ENCODE measurements at regions not wholly inside any gene's neighbourhood (a gene's known extent, or its start where the extent isn't known, plus 50 kb on each side); places are given as distances from the start of the nearest gene placed in this dataset.

- no peak overlapping the region for H2AFZ ChIP-seq (ENCODE audit: low read length)
- no peak for DNase-seq
- no peaks in the 10 kb centered on the region for H3F3A ChIP-seq (ENCODE audit: insufficient read depth, low read length)
- no peaks in the 10 kb centered on the region for H3K9me2 ChIP-seq (replicated peaks; ENCODE audit: insufficient read depth, low read length)
- no peak overlapping the region for H3K4me3 ChIP-seq (ENCODE audit: low read length)
- H3K27ac ChIP-seq (ENCODE audit: low read length) = no peak overlapping the region
- no peaks in the 10 kb centered on the region; the same call in 1 of the 2 replicates for H3K9me3 ChIP-seq (replicated peaks; ENCODE audit: insufficient read depth, low read length)
- no peaks in the 10 kb centered on the region for H3K79me2 ChIP-seq (ENCODE audit: low read length)
- no peaks in the 10 kb centered on the region for H3K4me1 ChIP-seq (ENCODE audit: low read length)
- H3K36me3 ChIP-seq (replicated peaks; ENCODE audit: insufficient read depth, low read length) = no peaks in the 10 kb centered on the region
- no peak overlapping the region for H3K9ac ChIP-seq (ENCODE audit: low read length)
- no peak for TF ChIP-seq EZH2 (optimal IDR thresholded peaks at IDR 0.05; ENCODE audit: low read depth, low read length)
- TF ChIP-seq CTCF (IDR thresholded peaks at IDR 0.05; ENCODE audit: low read length) = no peak
- TF ChIP-seq EZH2phosphoT487 (IDR thresholded peaks at IDR 0.05; ENCODE audit: low read length) = no peak
- no peaks in the 10 kb centered on the region for H4K20me1 ChIP-seq (ENCODE audit: insufficient read depth, low read length)
- no peak overlapping the region for H3K4me2 ChIP-seq (ENCODE audit: low read depth, low read length)
- no peaks in the 10 kb centered on the region for H3K27me3 ChIP-seq (replicated peaks; ENCODE audit: insufficient read depth, low read length)
Measured at GRCh38 chr20:11060423-11061185, 386.8 kb upstream of the JAG1 start.

GRCh38 chr20:11063444-11063843 is 389.6 kb upstream of the JAG1 start:
- no peaks in the 10 kb centered on the region for H3K27me3 ChIP-seq (replicated peaks; ENCODE audit: insufficient read depth, low read length)
- no peaks in the 10 kb centered on the region; the same call in 1 of the 2 replicates for H3K4me1 ChIP-seq (ENCODE audit: low read length)
- H3K79me2 ChIP-seq (ENCODE audit: low read length) = no peaks in the 10 kb centered on the region
- no peaks in the 10 kb centered on the region for H3K9me3 ChIP-seq (replicated peaks; ENCODE audit: insufficient read depth, low read length)
- no peaks in the 10 kb centered on the region for H3K9me2 ChIP-seq (replicated peaks; ENCODE audit: insufficient read depth, low read length)
- H3K4me2 ChIP-seq (ENCODE audit: low read depth, low read length) = no peak overlapping the region
- no peaks in the 10 kb centered on the region for H3K36me3 ChIP-seq (replicated peaks; ENCODE audit: insufficient read depth, low read length)
- H3K4me3 ChIP-seq (ENCODE audit: low read length) = no peak overlapping the region
- no peak overlapping the region for H3K9ac ChIP-seq (ENCODE audit: low read length)
- H3F3A ChIP-seq (ENCODE audit: insufficient read depth, low read length) = no peaks in the 10 kb centered on the region
- no peak for DNase-seq
- no peak overlapping the region for H3K27ac ChIP-seq (ENCODE audit: low read length)
- H4K20me1 ChIP-seq (ENCODE audit: insufficient read depth, low read length) = no peaks in the 10 kb centered on the region
- no peak overlapping the region for H2AFZ ChIP-seq (ENCODE audit: low read length)
- TF ChIP-seq CTCF (IDR thresholded peaks at IDR 0.05; ENCODE audit: low read length) (no peak), EZH2 (optimal IDR thresholded peaks at IDR 0.05; ENCODE audit: low read depth, low read length) (no peak), EZH2phosphoT487 (IDR thresholded peaks at IDR 0.05; ENCODE audit: low read length) (no peak)

- no peak overlapping the region for H3K27ac ChIP-seq (ENCODE audit: low read length)
- no peak overlapping the region for H3K4me3 ChIP-seq (ENCODE audit: low read length)
- H3K36me3 ChIP-seq (replicated peaks; ENCODE audit: insufficient read depth, low read length) = no peaks in the 10 kb centered on the region
- no peak overlapping the region for H3K9ac ChIP-seq (ENCODE audit: low read length)
- TF ChIP-seq EZH2 (optimal IDR thresholded peaks at IDR 0.05; ENCODE audit: low read depth, low read length) (no peak), EZH2phosphoT487 (IDR thresholded peaks at IDR 0.05; ENCODE audit: low read length) (no peak), CTCF (IDR thresholded peaks at IDR 0.05; ENCODE audit: low read length) (no peak)
- no peaks in the 10 kb centered on the region for H3K79me2 ChIP-seq (ENCODE audit: low read length)
- no peaks in the 10 kb centered on the region for H3K9me2 ChIP-seq (replicated peaks; ENCODE audit: insufficient read depth, low read length)
- no peak overlapping the region for H3K4me2 ChIP-seq (ENCODE audit: low read depth, low read length)
- H3F3A ChIP-seq (ENCODE audit: insufficient read depth, low read length) = no peaks in the 10 kb centered on the region
- H3K27me3 ChIP-seq (replicated peaks; ENCODE audit: insufficient read depth, low read length) = no peaks in the 10 kb centered on the region
- no peaks in the 10 kb centered on the region for H4K20me1 ChIP-seq (ENCODE audit: insufficient read depth, low read length)
- H3K4me1 ChIP-seq (ENCODE audit: low read length) = no peaks in the 10 kb centered on the region; the same call in 1 of the 2 replicates
- no peaks in the 10 kb centered on the region for H3K9me3 ChIP-seq (replicated peaks; ENCODE audit: insufficient read depth, low read length)
- H2AFZ ChIP-seq (ENCODE audit: low read length) = no peak overlapping the region
- DNase-seq = no peak
Measured at GRCh38 chr20:11064946-11065345, 391.1 kb upstream of the JAG1 start.
